Body of pancreas (tissue), 4 donors: ENCODE measurements at regions not wholly inside any gene's neighbourhood (a gene's known extent, or its start where the extent isn't known, plus 50 kb on each side); places are given as distances from the start of the nearest gene placed in this dataset.
A peak's percentile ranks its signal among the peaks of the same experiment; 100 is the strongest.

Experiments
- ATAC-seq: fragments of 150-250 bp; one replicate; pipeline ENCODE4 v1.9.1; 2016
- DNase-seq, 4 donors: peaks; one replicate each; pipeline ENCODE4 v3.0.0-alpha.2; 2019
- H3K27ac ChIP-seq, 4 donors: fragments of 200-600 bp; sonication (generic); 1 replicate in 3 of 4; 2 replicates in 1 of 4; pipeline versions ENCODE4 v1.5.1 to v1.6.1; 2016 to 2019; ENCODE audit warnings: mild to moderate bottlenecking in 1 of 4, mixed read lengths in 1 of 4, moderate library complexity in 1 of 4
- H3K27me3 ChIP-seq, 2 donors: fragments of 200-600 bp; sonication (generic); one replicate each; pipeline ENCODE4 v1.6.0; 2016; ENCODE audit warnings: mild to moderate bottlenecking in 1 of 2
- H3K36me3 ChIP-seq, 2 donors: fragments of 200-600 bp; sonication (generic); replicated peaks in 1 of 2; 2 replicates each; pipeline ENCODE4 v1.5.1; 2016; ENCODE audit warnings: low read depth in 2 of 2; ENCODE audit not compliant: insufficient read depth in 1 of 2
- H3K4me1 ChIP-seq: fragments of 200-600 bp; sonication (generic); one replicate; pipeline ENCODE4 v1.6.0; 2016
- H3K4me3 ChIP-seq, 2 donors: fragments of 200-600 bp; sonication (generic); 1 replicate in 1 of 2; 2 replicates in 1 of 2; pipeline ENCODE4 v1.5.1; 2016 to 2019
- H3K9me3 ChIP-seq, 3 donors: fragments of 200-600 bp; sonication (generic); 1 replicate in 2 of 3; 2 replicates in 1 of 3; pipeline ENCODE4 v1.5.1; 2016
- POLR2A ChIP-seq, 3 donors: fragments of 450-650 bp; IDR thresholded peaks; one replicate each; pipeline ENCODE4 v1.6.1; 2016; ENCODE audit warnings: antibody characterized with exemption in 3 of 3, mild to moderate bottlenecking in 2 of 3
- WGBS, 2 donors: methylation state at CpG; one replicate each; pipeline ENCODE4 v1.1.5; 2017; 5-methylcytosine and 5-hydroxymethylcytosine counted together
- intact Hi-C: fragments of 100-400 bp; cut with DNase I; formaldehyde crosslinking; loops from one replicate; pipeline ENCODE4 v1.15.1; 2023
- TF ChIP-seq, protein P1 (sequence below), 7 experiments: fragments of 450-650 bp in 4 of 7; fragments of 200-600 bp in 3 of 7; sonication (generic) in 3 of 7; IDR thresholded peaks; one replicate each; pipeline ENCODE4 v1.5.1; 2016 to 2019; ENCODE audit warnings: antibody characterized with exemption in 7 of 7

DNA sequence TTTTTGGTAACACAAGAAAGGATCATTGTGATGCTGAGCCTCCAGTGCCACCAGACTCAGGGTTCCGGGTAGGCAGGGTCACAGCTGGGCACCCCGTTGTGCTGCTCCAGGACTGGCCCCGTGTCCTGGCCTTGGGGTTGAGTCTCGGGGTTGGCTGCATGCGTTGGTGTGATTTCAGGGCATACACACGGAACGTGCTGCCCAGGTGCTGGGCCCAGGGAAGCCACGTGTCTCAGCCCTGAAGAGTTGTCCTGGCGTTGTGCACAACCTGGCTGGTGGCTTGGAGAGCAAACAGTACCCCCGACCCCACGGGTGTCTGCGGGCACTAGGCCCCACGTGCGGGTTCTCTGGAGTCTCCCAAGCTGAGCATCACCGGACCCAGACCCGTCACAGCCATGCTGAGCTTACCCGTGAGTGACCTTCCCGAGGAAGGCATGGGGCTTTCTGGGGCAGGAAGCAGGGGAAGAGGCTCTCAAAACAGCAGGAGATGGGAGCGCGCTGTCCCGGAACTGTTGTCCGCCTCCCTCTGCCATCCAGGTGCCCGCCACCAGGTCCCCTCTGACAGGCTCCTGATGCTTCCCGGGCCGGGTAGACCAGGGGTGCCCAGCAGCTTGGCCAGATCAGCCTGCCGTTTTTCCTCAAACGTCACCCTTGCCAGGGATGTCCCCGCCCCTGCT is 66.1 kb upstream of the ENPP6 start:
- H3K4me3 ChIP-seq, result no peak overlapping the region
- no peaks in the 10 kb centered on the region for H3K36me3 ChIP-seq
- no peaks in the 10 kb centered on the region for H3K9me3 ChIP-seq
- DNase-seq (no peak), ATAC-seq (no peak)
- WGBS, 2 donors, result 82 to 85% methylated on average over 23 to 28 of the region's 28 CpGs
- intact Hi-C loops, result no loop called here
- H3K4me1 ChIP-seq, result peaks cover 15% of the 10 kb centered on the region
- H3K27ac ChIP-seq, result no peak overlapping the region
- H3K27me3 ChIP-seq, result no peaks in the 10 kb centered on the region
- TF ChIP-seq, protein P1, sequence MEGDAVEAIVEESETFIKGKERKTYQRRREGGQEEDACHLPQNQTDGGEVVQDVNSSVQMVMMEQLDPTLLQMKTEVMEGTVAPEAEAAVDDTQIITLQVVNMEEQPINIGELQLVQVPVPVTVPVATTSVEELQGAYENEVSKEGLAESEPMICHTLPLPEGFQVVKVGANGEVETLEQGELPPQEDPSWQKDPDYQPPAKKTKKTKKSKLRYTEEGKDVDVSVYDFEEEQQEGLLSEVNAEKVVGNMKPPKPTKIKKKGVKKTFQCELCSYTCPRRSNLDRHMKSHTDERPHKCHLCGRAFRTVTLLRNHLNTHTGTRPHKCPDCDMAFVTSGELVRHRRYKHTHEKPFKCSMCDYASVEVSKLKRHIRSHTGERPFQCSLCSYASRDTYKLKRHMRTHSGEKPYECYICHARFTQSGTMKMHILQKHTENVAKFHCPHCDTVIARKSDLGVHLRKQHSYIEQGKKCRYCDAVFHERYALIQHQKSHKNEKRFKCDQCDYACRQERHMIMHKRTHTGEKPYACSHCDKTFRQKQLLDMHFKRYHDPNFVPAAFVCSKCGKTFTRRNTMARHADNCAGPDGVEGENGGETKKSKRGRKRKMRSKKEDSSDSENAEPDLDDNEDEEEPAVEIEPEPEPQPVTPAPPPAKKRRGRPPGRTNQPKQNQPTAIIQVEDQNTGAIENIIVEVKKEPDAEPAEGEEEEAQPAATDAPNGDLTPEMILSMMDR (IDR thresholded peaks at IDR 0.05), result no peak
- no peak for TF ChIP-seq POLR2A (IDR thresholded peaks at IDR 0.05)

DNA sequence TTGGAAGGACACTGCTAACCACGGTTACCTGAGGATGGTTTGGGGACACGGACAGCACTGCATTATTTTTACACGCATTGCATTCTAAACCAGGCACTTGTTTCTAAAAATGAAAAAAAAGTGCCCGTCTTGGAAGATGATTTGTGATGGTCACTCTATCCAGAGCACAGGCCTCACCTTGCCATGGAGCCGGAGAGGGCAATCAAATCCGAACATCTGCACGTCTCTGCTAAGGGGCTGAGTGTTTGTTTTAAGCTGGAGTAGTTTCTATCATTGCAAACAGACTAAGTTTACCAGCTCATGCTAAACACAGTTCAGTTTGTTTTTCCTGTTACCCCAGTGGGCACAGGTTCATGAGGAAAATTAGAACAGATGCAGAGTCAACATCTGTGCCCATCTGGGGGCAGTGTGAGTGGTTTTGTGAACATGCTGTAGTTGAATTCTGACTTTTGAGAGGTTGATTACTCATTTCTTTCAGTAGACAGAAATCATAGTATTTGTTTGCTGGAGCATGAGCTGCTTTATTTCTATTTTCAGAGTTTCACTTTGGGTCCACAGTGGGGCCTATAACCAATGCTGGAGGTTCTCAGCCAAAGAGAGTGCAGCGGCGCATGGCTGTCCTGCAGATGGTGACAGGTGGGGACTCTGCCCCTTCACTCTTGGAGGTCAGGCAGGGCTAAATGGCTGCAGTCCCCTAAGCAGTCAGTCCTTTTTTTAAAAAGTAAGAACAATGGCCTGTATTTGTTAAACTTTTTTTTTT is 65.4 kb upstream of the ENPP6 start:
- intact Hi-C loops, result no loop called here
- no peak overlapping the region for H3K27ac ChIP-seq
- ATAC-seq, result no peak

DNA sequence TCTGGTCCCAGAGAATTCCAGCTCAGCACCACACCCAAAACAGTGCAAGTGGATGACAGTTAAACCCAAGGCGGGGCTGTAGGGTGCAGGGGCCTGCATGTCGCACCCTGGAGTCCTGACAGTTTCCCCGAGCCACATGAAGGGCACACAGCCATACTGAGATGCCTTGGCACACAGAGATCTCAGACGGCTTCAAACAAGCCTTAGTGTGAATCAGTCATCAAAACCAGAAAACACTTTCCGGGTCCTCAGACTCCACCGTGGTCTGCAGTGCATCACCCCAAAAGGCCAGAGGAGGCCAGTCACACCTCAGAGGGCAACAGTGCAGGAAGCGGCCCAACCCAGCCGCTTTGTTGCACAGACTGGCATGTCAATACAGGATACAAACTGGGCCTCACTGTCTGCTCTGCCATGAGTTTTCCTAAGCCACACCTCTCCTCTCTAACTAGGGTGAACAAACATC is 64.6 kb upstream of the ENPP6 start:
- H3K27me3 ChIP-seq, result no peaks in the 10 kb centered on the region
- H3K4me1 ChIP-seq, result peaks cover 6% of the 10 kb centered on the region
- H3K4me3 ChIP-seq, result no peak overlapping the region
- WGBS, 2 donors, result 64 to 68% methylated on average over 6 to 8 of the region's 8 CpGs
- H3K27ac ChIP-seq, result no peak overlapping the region
- no peaks in the 10 kb centered on the region for H3K36me3 ChIP-seq
- peak in 1 of 4 donors; percentile 28 for DNase-seq
- intact Hi-C loops, result no loop called here
- peak; percentile 55 for ATAC-seq
- TF ChIP-seq POLR2A (IDR thresholded peaks at IDR 0.05), result no peak
- TF ChIP-seq, protein P1 (IDR thresholded peaks at IDR 0.05), result peak in 1 of 7 experiments; percentile 6
- H3K9me3 ChIP-seq, result no peaks in the 10 kb centered on the region

More for the DNA sequence above, 65.4 kb upstream of the ENPP6 start:
- Histone ChIP-seq H3K36me3 (no peaks in the 10 kb centered on the region), H3K27me3 (no peaks in the 10 kb centered on the region), H3K9me3 (no peaks in the 10 kb centered on the region), H3K4me3 (no peak overlapping the region), H3K4me1 (peaks cover 14% of the 10 kb centered on the region)
- WGBS, 2 donors, result 78 to 85% methylated on average over 9 of the region's 9 CpGs
- DNase-seq, result no peak
- TF ChIP-seq, protein P1 (IDR thresholded peaks at IDR 0.05), result no peak
- TF ChIP-seq POLR2A (IDR thresholded peaks at IDR 0.05), result no peak

DNA sequence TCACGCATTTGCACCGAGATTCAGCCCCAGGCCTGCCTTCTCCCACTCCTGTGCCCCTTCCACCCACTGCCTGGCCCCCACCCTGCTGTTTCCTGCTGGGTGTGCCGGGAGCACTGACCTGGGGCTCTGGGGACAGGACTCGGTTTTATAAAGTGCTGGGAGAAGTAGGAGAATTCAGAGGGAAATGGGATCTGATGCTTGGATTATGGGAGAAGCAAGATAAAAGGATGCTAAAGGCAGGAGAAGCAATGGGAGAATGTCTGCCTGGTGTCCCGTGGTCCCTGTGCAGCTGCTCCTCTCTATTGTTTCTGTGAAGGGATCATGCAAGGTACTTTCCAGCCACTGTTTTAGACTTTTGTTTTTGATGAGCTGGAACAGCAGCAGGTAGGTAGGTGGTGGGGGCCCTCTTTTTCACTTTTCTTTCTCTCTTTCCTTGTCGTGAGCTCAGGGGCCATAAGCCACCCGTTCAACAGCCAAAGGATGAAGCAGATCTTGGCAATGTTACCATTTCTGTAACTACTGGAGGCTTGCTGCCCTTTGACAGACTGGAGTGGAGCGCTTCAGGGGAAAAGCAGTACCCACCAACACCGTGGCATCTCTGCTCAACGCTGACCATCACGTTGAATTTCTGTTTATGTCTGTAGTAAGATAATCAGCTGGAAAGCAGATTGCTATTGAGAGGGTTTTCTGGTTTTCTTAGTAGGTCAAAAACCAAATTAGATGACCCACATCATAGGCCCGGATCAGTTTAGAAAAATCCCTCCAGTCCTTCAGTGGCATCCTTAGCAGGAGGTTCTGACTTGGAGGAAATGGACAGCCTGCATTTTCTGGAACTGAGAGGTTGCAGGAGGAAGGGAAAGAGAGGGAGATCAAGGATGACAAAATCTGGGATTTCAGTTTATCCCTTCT is 63.8 kb upstream of the ENPP6 start:
- H3K4me1 ChIP-seq, result peaks cover 5% of the 10 kb centered on the region
- no peak for ATAC-seq
- intact Hi-C loops, result no loop called here
- H3K9me3 ChIP-seq, result no peaks in the 10 kb centered on the region
- no peak for DNase-seq
- WGBS, 2 donors, result 77 to 82% methylated on average over 12 of the region's 12 CpGs
- H3K27ac ChIP-seq, result no peak overlapping the region
- H3K36me3 ChIP-seq, result no peaks in the 10 kb centered on the region
- TF ChIP-seq, protein P1 (IDR thresholded peaks at IDR 0.05), result no peak
- TF ChIP-seq POLR2A (IDR thresholded peaks at IDR 0.05), result no peak
- no peaks in the 10 kb centered on the region for H3K27me3 ChIP-seq
- no peak overlapping the region for H3K4me3 ChIP-seq
